Activated naive CD8-positive, alpha-beta T cell treated with anti-CD3 and anti-CD28 coated beads, Interleukin-2, amount 10 ng/mL, durations not matched to agents 7 days and 5 days (primary cell): ENCODE measurements at regions not wholly inside any gene's neighbourhood (a gene's known extent, or its start where the extent isn't known, plus 50 kb on each side); places are given as distances from the start of the nearest gene placed in this dataset.

ENCODE experiments used
- ATAC-seq: fragments of 150-1000 bp; cut with Tn5 transposase; one replicate; pipeline ENCODE4 v1.10.0; 2021; ENCODE audit warnings: low read depth, moderate library complexity
- POLR2A ChIA-PET: fragments of 350-600 bp; sonication (Branson Sonifier 250); formaldehyde crosslinking; loops from one replicate; lab custom pipeline; 2021; ENCODE audit warnings: antibody characterized with exemption; lab: Charles Lee
- DNase-seq: peaks from one replicate; pipeline ENCODE4 v3.0.0; 2021
- H3K27ac Mint-ChIP-seq: one replicate; pipeline ENCODE4 v1.8.0; 2022; ENCODE audit warnings: mild to moderate bottlenecking, mixed read lengths
- H3K27me3 Mint-ChIP-seq: one replicate; pipeline ENCODE4 v1.8.0; 2022; ENCODE audit warnings: mild to moderate bottlenecking, moderate library complexity, mixed read lengths
- H3K36me3 Mint-ChIP-seq: one replicate; pipeline ENCODE4 v1.8.0; 2021; ENCODE audit warnings: mild to moderate bottlenecking, mixed read lengths
- H3K4me1 Mint-ChIP-seq: one replicate; pipeline ENCODE4 v1.8.0; 2021; ENCODE audit warnings: mixed read lengths
- H3K4me3 Mint-ChIP-seq: one replicate; pipeline ENCODE4 v1.8.0; 2022; ENCODE audit warnings: mild to moderate bottlenecking, moderate library complexity, mixed read lengths
- H3K9me3 Mint-ChIP-seq: one replicate; pipeline ENCODE4 v1.8.0; 2021; ENCODE audit warnings: mixed read lengths

DNA sequence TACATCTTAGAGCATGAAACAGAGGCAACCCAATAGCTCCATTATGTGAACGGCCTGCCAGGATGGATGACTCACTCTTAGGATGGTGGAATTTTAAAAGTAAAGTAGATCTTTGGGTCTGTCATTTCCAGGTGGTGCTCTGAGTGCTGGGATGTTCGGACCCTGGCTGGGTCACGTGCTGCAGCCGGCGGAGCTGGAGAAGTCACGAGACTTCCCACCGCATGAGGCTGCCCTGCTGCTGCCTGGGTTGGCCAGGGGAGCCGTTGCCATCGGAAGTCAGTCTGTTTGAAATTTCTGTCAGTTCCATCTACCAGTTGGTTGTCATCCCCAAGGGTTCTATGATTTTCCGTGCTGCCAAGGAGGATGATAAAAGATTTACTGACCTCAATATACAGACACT is 93.3 kb upstream of the ALKAL2 start:
- Mint-ChIP-seq H3K9me3 (peaks cover 10% of the 10 kb centered on the region), H3K4me1 (no peaks in the 10 kb centered on the region), H3K4me3 (no peak overlapping the region), H3K36me3 (no peaks in the 10 kb centered on the region), H3K27ac (no peak overlapping the region), H3K27me3 (peaks cover 5% of the 10 kb centered on the region)
- ATAC-seq, result no peak
- POLR2A ChIA-PET, result no interaction called here
- no peak for DNase-seq

- Mint-ChIP-seq H3K27ac (no peak overlapping the region), H3K36me3 (no peaks in the 10 kb centered on the region), H3K4me1 (no peaks in the 10 kb centered on the region), H3K4me3 (no peak overlapping the region), H3K9me3 (peaks cover 10% of the 10 kb centered on the region), H3K27me3 (peaks cover 5% of the 10 kb centered on the region)
- DNase-seq, result no peak
- ATAC-seq, result no peak
- POLR2A ChIA-PET, result no interaction called here
Measured at GRCh38 chr2:380772-381171, 92.9 kb upstream of the ALKAL2 start.

DNA sequence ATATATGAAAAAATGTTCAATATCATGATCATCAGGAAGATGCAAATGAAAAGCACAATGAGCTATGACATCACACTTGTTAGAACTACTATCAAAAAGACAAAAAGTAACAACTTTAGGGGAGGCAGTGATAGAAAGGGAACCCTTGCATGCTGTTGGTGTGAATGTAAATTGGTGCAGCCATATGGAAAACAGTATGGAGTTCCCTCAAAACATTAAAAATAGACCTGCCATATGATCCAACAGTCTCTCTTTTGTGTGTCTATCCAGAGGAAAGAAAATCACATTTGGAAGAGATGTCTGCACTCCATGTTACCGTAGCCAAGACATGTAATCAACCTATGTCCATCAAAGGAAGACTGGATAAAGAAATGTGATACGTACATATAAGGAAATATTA is 92.3 kb upstream of the ALKAL2 start:
- peaks cover 10% of the 10 kb centered on the region for H3K9me3 Mint-ChIP-seq
- H3K27me3 Mint-ChIP-seq, result peaks cover 6% of the 10 kb centered on the region
- no peak for DNase-seq
- no peaks in the 10 kb centered on the region for H3K36me3 Mint-ChIP-seq
- no peak for ATAC-seq
- POLR2A ChIA-PET, result no interaction called here
- no peaks in the 10 kb centered on the region for H3K4me1 Mint-ChIP-seq
- H3K27ac Mint-ChIP-seq, result no peak overlapping the region
- H3K4me3 Mint-ChIP-seq, result no peak overlapping the region

DNA sequence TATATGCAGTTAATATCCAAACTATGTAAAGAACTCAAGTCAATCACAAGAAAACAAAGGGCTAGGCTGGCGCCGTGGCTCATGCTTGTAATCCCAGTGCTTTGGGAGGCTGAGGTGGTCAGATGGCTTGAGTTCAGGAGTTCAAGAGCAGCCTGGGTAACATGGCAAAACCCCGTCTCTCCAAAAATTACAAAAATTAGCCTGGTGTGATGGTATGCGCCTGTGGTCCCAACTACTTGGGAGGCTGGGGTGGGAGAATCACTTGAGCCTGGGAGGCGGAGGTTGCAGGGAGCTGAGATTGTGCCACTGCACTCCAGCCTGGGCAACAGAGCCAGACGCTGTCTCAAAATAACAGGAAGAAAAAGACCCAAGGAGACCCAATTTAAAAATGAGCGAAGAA is 91.9 kb upstream of the ALKAL2 start:
- DNase-seq, result no peak
- Mint-ChIP-seq H3K4me3 (no peak overlapping the region), H3K36me3 (no peaks in the 10 kb centered on the region), H3K9me3 (peaks cover 10% of the 10 kb centered on the region), H3K4me1 (no peaks in the 10 kb centered on the region), H3K27me3 (peaks cover 10% of the 10 kb centered on the region), H3K27ac (no peak overlapping the region)
- POLR2A ChIA-PET, result no interaction called here
- no peak for ATAC-seq

DNA sequence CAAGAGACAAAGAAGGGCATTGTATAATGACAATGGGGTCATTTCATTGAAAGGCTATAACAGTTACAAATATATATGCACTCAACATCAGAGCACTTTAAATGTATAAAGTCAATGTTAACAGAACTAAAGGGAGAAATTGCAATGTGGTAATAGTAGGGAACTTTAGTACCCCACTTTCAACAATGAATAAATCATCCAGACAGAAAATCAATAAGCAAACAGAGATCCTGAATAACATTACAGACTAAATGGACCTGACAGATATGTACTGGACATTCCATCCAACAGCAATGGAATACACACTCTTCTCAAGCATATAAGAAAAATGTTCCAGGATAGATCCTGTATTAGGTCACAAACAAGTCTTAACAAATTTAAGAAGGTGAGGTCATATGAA is 90.5 kb upstream of the ALKAL2 start:
- DNase-seq (no peak), ATAC-seq (no peak)
- POLR2A ChIA-PET, result no interaction called here
- no peak overlapping the region for H3K4me3 Mint-ChIP-seq
- no peaks in the 10 kb centered on the region for H3K36me3 Mint-ChIP-seq
- no peak overlapping the region for H3K27ac Mint-ChIP-seq
- peaks cover 10% of the 10 kb centered on the region for H3K9me3 Mint-ChIP-seq
- no peaks in the 10 kb centered on the region for H3K4me1 Mint-ChIP-seq
- peaks cover 12% of the 10 kb centered on the region for H3K27me3 Mint-ChIP-seq

GRCh38 chr2:377414-377813 is 89.5 kb upstream of the ALKAL2 start:
- ATAC-seq (no peak), DNase-seq (no peak)
- no peaks in the 10 kb centered on the region for H3K36me3 Mint-ChIP-seq
- no peak overlapping the region for H3K4me3 Mint-ChIP-seq
- H3K27me3 Mint-ChIP-seq, result peaks cover 17% of the 10 kb centered on the region
- POLR2A ChIA-PET, result no interaction called here
- peaks cover 10% of the 10 kb centered on the region for H3K9me3 Mint-ChIP-seq
- H3K4me1 Mint-ChIP-seq, result no peaks in the 10 kb centered on the region
- H3K27ac Mint-ChIP-seq, result no peak overlapping the region

- H3K4me3 Mint-ChIP-seq, result no peak overlapping the region
- H3K27me3 Mint-ChIP-seq, result peaks cover 26% of the 10 kb centered on the region
- DNase-seq (no peak), ATAC-seq (no peak)
- H3K4me1 Mint-ChIP-seq, result no peaks in the 10 kb centered on the region
- no peaks in the 10 kb centered on the region for H3K36me3 Mint-ChIP-seq
- POLR2A ChIA-PET, result no interaction called here
- H3K27ac Mint-ChIP-seq, result no peak overlapping the region
- peaks cover 13% of the 10 kb centered on the region for H3K9me3 Mint-ChIP-seq
Measured at GRCh38 chr2:375956-376307, 88.0 kb upstream of the ALKAL2 start.

DNA sequence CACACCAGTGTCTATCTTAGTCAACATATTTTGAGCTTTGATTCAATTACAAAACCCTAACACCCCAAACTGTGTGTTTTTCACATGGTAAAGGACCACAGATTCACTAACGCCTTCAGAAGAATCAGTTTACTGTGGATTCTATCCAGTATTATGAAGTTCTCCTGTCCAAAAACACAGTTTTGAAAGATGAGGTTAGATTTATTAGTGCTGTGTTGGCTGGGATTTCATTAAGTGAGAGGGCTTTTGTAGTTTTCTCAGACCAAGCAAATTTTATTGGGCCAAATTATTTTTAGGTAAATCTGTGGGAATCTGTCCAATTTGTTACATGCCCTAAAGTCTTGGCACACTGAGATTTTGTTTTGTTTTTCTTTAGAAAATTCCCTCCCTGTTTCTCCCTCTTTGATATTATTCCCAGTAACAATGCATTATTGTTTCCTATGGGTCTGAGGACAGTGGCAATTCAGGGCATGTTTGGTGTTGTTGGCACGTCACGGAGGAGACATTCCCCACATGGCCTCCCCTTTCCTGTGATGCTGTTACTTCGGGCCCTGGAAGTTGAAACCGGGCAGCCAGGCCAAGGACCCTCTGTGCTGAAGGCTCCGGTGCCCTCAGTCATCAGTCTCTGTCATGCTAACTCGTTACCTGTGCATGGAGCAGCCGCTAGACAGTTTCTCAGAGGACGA is 87.5 kb upstream of the ALKAL2 start:
- H3K4me3 Mint-ChIP-seq, result no peak overlapping the region
- DNase-seq, result no peak
- POLR2A ChIA-PET, result no interaction called here

GRCh38 chr2:368386-368785 is 80.5 kb upstream of the ALKAL2 start:
- POLR2A ChIA-PET, result no interaction called here

More for the DNA sequence above, 87.5 kb upstream of the ALKAL2 start:
- Mint-ChIP-seq H3K4me1 (no peaks in the 10 kb centered on the region), H3K9me3 (peaks cover 14% of the 10 kb centered on the region), H3K36me3 (no peaks in the 10 kb centered on the region), H3K27ac (no peak overlapping the region), H3K27me3 (peaks cover 26% of the 10 kb centered on the region)
- ATAC-seq, result no peak

GRCh38 chr2:367246-367645 is 79.4 kb upstream of the ALKAL2 start:
- Mint-ChIP-seq H3K36me3 (no peaks in the 10 kb centered on the region), H3K27me3 (peaks cover 10% of the 10 kb centered on the region), H3K9me3 (peaks cover 7% of the 10 kb centered on the region), H3K4me1 (peaks cover 3% of the 10 kb centered on the region), H3K4me3 (no peak overlapping the region), H3K27ac (no peak overlapping the region)
- POLR2A ChIA-PET, result no interaction called here
- DNase-seq (no peak), ATAC-seq (no peak)

More at GRCh38 chr2:368386-368785, 80.5 kb upstream of the ALKAL2 start:
- H3K36me3 Mint-ChIP-seq, result no peaks in the 10 kb centered on the region
- no peak overlapping the region for H3K4me3 Mint-ChIP-seq
- H3K27me3 Mint-ChIP-seq, result peaks cover 14% of the 10 kb centered on the region
- ATAC-seq (no peak), DNase-seq (no peak)
- H3K27ac Mint-ChIP-seq, result no peak overlapping the region
- peaks cover 3% of the 10 kb centered on the region for H3K4me1 Mint-ChIP-seq
- peaks cover 5% of the 10 kb centered on the region for H3K9me3 Mint-ChIP-seq

DNA sequence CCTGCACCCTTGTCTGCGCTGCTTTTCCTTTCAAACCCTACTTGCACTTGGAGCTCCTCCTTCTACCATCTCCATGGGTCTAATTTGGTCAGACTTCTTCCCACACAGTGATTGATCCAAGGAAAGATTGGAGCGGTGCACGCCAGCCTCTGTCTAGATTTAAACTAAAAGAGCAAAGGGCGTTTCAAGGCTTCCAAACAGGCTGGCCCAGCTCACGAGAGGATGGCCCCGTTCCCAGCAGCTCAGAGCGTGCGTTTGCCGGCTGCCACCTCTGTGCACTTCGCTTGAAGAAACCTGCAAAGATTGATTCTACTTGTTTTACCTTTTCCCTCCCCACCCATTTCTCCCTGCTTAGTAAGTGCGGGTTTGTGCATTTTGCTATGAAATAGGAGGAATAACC is 78.8 kb upstream of the ALKAL2 start:
- H3K36me3 Mint-ChIP-seq, result no peaks in the 10 kb centered on the region
- POLR2A ChIA-PET, result no interaction called here
- no peak for DNase-seq

GRCh38 chr2:365367-366275 is 77.7 kb upstream of the ALKAL2 start:
- DNase-seq, result no peak
- Mint-ChIP-seq H3K27me3 (peaks cover under 1% of the 10 kb centered on the region), H3K4me3 (no peak overlapping the region), H3K9me3 (peaks cover 3% of the 10 kb centered on the region), H3K27ac (no peak overlapping the region), H3K36me3 (no peaks in the 10 kb centered on the region), H3K4me1 (peaks cover 3% of the 10 kb centered on the region)
- ATAC-seq, result no peak
- POLR2A ChIA-PET, result no interaction called here

More for the DNA sequence above, 78.8 kb upstream of the ALKAL2 start:
- H3K4me1 Mint-ChIP-seq, result peaks cover 3% of the 10 kb centered on the region
- peaks cover 5% of the 10 kb centered on the region for H3K9me3 Mint-ChIP-seq
- peaks cover 6% of the 10 kb centered on the region for H3K27me3 Mint-ChIP-seq
- no peak overlapping the region for H3K4me3 Mint-ChIP-seq
- ATAC-seq, result no peak
- no peak overlapping the region for H3K27ac Mint-ChIP-seq

GRCh38 chr2:363824-364470 is 76.1 kb upstream of the ALKAL2 start:
- Mint-ChIP-seq H3K4me1 (peaks cover 3% of the 10 kb centered on the region), H3K27ac (no peak overlapping the region), H3K27me3 (peaks cover 8% of the 10 kb centered on the region), H3K9me3 (peaks cover 3% of the 10 kb centered on the region), H3K4me3 (no peak overlapping the region), H3K36me3 (no peaks in the 10 kb centered on the region)
- ATAC-seq (no peak), DNase-seq (no peak)
- POLR2A ChIA-PET, result no interaction called here
